Activated CD4-positive, alpha-beta T cell treated with anti-CD3 and anti-CD28 coated beads for 48 hours (primary cell): ENCODE measurements at regions not wholly inside any gene's neighbourhood (a gene's known extent, or its start where the extent isn't known, plus 50 kb on each side); places are given as distances from the start of the nearest gene placed in this dataset.

ENCODE experiments used
- DNase-seq: peaks from one replicate; pipeline ENCODE4 v3.0.0-alpha.2; 2020

DNA sequence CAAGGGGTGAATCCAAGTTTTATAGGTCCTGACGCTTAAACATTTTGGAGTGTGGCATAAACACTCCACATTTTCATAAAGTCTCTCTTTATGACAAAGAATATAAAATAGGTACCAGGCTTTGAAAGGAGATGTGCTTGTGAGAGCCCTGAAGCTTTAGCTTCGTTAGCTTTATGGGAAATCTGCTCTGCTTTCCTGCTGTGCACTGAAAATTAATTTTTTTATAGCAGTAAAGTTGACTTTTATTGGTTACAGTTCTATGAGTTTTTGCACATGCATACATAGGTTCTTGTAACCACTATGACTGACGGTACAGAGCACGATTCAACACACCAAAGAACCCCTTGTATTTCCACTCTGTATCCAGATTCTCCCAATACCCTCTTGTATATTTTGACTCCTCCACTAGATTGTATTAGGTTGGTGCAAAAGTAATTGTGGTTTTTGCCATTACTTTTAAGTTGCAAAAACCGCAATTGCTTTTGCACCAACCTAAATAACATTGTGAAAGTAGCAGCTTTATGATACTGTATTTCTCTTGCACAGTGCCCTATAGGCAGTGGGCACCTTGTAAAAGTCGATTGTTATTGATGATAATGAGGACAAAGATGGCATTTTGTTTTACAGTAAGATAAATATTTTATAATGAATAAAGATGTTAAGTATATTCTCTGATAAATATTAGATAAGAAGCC lies 145.2 kb upstream of the AKIRIN2 start:
- no peak for DNase-seq

GRCh38 chr6:87846434-87846833 lies 144.4 kb upstream of the AKIRIN2 start:
- DNase-seq = no peak

DNA sequence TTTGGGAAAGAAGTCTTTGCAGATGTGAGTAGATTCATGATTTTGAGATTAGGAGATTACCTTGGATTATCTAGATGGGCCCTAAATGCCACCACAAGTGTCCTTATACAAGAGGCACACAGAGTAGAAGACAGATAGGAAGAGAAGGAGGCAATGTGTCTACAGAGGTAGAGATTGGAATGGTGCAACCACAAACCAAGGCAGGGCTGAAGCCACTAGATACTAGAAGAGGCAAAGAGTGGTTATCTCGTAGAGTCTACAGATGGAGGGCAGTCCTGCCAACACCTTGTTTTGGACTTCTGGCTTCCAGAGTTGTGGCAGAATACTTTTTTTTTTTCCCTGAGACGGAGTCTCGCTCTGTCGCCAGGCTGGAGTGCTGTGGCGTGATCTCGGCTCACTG lies 138.3 kb upstream of the AKIRIN2 start:
- DNase-seq = no peak

DNA sequence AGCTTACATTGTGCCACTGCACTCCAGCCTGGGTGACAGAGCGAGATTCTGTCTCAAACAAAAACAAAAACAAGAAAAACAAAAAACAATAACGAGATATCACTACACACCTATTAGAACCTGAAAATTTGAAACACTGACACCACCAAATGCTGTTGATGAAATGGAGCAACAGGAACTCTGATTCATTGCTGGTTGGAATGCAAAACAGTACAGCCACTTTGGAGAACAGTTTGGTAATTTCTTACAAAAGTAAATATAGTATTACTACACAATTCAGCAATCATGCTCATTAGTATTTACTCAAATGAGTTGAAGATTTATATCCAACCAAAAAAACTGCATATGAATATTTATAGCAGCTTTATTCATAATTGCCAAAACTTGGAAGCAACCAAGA lies 135.8 kb upstream of the AKIRIN2 start:
- no peak for DNase-seq

DNA sequence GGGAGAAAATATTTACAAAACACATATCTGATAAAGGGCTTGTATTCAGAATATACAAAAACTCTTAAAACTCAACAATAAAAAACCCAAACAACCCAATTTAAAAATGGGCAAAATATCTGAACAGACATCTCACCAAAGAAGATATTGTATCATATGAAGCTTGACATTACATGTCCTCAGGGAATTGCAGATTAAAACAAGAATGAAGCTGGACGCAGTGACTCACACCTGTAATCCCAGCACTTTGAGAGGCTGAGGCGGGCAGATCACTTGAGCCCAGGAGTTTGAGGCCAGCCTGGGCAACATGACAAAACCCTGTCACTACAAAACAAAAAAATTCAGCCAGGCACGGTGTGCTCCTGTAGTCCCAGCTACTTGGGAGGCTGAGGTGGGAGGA lies 135.4 kb upstream of the AKIRIN2 start:
- DNase-seq = no peak

- DNase-seq = no peak
Measured at GRCh38 chr6:87832025-87832825, 130.2 kb upstream of the AKIRIN2 start.

DNA sequence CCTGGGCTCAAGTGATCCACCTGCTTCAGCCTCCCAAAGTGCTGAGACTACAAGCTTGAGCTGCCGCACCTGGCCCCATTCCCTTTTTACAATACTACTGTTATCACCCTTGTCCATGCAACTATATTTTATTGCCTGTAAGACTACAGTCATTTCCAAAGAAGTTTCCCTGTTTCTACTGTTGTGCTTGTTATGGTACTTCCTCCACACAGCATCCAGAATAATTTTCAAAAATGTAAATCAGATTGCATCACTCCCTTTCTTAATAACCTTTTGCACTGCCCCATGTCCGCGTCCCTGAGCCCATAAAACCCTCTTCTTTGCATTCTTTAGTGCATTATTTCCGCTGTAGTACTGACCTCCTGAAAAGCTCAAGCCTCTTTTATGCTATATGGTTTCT lies 128.9 kb upstream of the AKIRIN2 start:
- no peak for DNase-seq

GRCh38 chr6:87829622-87830121 lies 127.6 kb upstream of the AKIRIN2 start:
- DNase-seq = no peak

- DNase-seq = no peak
Measured at GRCh38 chr6:87828044-87828443, 126.0 kb upstream of the AKIRIN2 start.

- DNase-seq = no peak
Measured at GRCh38 chr6:87827346-87827745, 125.3 kb upstream of the AKIRIN2 start.

- no peak for DNase-seq
Measured at GRCh38 chr6:87826424-87826823, 124.4 kb upstream of the AKIRIN2 start.

DNA sequence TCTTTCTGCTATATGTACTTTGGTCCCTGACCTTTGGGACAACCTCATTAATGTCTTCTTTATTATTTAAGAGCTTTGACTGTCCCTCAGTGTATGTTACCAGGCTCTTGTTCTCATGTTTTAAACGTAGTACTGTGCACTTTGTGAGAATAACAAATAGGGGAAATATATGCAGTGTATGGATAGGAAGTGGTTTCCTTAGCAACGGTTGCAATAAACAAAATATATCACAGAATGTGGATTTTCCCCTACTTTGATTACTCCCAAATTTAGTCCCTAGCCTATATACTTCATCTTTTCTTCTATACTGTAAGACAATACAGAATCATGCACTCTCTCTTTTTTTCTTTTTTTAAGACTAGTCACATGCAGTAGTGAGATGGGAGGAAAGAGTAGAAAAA lies 123.8 kb upstream of the AKIRIN2 start:
- DNase-seq = no peak

DNA sequence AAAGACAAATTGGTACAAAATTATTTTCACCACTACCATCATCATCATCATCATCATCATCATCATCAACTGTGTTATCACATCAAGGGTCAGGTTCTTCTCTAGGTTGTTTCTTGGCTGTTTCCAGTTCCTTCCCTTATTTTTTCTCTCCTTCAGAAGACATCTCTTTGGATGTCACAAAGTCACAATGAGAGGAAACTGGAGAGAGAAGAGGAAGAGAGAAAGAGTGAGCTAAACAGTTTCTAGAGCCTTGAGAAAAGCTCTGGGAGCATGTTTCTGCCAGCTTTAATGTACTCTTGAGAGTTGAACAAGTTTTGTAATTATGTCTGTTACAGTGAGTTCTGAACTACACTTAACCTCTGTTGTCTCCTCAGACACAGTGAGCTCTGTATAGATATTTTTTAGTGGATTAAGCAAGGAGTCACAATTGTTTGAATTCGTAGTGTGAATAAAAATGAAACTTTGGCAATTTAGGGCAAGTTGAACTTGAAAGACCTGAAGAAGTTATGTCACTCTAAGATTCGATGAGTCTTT lies 123.0 kb upstream of the AKIRIN2 start:
- no peak for DNase-seq

- DNase-seq = no peak
Measured at GRCh38 chr6:87822011-87822410, 120.0 kb upstream of the AKIRIN2 start.

DNA sequence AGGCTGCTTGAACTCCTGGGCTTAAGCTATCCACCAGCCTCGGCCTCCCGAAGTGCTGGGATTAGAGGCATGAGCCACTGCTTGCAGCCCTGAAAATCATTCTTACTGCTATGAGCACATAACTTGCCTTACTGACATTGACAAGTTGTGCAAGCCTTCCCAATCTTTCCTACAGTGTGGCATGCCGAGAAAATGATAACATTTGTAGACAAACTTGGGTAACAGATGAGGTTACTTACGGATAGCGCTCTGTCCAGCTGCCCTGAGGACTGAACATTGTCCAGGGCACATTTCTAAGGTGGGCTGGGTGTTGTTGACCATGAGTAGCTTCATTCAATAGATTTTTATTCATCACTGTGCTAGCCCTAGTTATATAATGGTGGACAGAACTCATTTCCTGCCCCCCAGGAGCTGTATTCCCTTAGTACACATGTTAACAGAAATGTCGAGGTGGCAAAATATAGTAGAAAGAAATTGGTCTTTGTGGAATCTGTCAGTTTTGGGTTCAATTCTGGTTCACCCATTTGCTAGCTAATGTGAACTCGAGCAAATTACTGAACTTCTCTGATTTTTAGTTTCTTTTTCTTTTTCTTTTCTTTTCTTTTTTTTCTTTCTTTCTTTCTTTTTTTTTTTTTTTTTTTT lies 118.4 kb upstream of the AKIRIN2 start:
- DNase-seq = no peak

GRCh38 chr6:87817183-87817582 lies 115.2 kb upstream of the AKIRIN2 start:
- no peak for DNase-seq

DNA sequence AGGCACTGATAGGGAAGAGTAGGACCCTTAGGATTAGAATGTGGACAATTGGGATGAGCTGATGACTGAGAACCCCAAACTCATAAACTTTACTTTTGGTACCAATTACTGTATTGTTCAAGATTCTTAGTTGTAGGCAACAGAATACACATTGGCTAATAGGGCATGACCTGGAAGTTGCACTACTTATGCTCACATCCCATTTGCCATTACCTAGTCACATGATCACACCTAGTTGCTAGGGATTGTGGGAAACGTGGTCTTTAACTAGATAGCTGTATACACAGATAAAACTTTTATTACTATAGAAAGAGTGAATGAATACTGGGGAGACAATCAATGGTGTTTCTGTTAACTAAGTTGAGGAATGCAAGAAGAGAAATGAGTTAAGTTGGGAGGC lies 113.4 kb upstream of the AKIRIN2 start:
- DNase-seq = no peak

- DNase-seq = no peak
Measured at GRCh38 chr6:87808005-87808757, 106.1 kb upstream of the AKIRIN2 start.

DNA sequence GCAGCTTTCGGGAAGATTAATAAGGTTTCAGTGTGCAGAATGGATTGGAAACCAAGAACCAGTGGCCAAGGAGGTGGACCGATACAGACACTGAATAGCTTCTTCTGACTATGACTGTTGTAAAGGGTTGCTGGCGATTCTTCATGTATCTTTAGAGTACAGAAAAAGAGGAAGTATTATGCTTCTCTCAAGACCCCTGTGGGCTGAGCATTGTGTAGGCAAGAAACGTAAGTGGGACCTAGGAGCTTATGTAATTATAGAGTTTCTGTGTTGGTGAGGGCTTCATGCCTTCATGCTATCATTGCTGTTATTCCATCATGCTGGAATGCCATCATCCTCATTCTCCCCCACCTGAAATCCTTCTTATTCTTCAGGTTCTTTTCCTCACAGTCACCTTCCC lies 105.4 kb upstream of the AKIRIN2 start:
- no peak for DNase-seq

GRCh38 chr6:87806635-87807034 lies 104.6 kb upstream of the AKIRIN2 start:
- no peak for DNase-seq

GRCh38 chr6:87806099-87806498 lies 104.1 kb upstream of the AKIRIN2 start:
- no peak for DNase-seq

- DNase-seq = no peak
Measured at GRCh38 chr6:87803791-87804190, 101.8 kb upstream of the AKIRIN2 start.

DNA sequence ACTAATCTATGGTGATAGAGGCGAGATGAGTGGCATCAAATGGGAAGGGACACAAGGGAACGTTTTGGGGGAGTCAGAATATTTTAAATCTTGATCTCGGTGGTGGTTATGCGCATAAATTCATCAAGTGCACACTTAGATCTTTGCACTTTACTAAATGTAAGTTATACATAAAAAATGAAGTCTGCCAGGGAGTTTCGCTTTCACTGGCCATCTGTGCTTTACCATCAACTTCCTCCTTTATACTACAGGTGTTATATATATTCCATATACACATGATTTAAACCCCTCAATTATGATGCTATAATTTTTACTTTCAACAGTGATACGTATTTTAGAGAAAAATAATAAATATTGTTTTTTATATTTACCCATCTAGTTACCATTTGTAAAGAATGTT lies 97.6 kb upstream of the AKIRIN2 start:
- DNase-seq = no peak
